Activated naive CD8-positive, alpha-beta T cell (primary cell): ENCODE measurements at regions not wholly inside any gene's neighbourhood (a gene's known extent, or its start where the extent isn't known, plus 50 kb on each side); places are given as distances from the start of the nearest gene placed in this dataset.

Experiments
- H3K27ac Mint-ChIP-seq: one replicate; pipeline ENCODE4 v1.8.0; 2021; ENCODE audit warnings: mixed read lengths
- H3K27me3 Mint-ChIP-seq: one replicate; pipeline ENCODE4 v1.8.0; 2021; ENCODE audit warnings: mixed read lengths
- H3K36me3 Mint-ChIP-seq: one replicate; pipeline ENCODE4 v1.8.0; 2021; ENCODE audit warnings: mixed read lengths
- H3K4me1 Mint-ChIP-seq: one replicate; pipeline ENCODE4 v1.8.0; 2021; ENCODE audit warnings: low read depth, mixed read lengths
- H3K4me3 Mint-ChIP-seq: one replicate; pipeline ENCODE4 v1.8.0; 2021; ENCODE audit warnings: mild to moderate bottlenecking, mixed read lengths
- H3K9me3 Mint-ChIP-seq: one replicate; pipeline ENCODE4 v1.8.0; 2021; ENCODE audit warnings: low read depth, mixed read lengths

DNA sequence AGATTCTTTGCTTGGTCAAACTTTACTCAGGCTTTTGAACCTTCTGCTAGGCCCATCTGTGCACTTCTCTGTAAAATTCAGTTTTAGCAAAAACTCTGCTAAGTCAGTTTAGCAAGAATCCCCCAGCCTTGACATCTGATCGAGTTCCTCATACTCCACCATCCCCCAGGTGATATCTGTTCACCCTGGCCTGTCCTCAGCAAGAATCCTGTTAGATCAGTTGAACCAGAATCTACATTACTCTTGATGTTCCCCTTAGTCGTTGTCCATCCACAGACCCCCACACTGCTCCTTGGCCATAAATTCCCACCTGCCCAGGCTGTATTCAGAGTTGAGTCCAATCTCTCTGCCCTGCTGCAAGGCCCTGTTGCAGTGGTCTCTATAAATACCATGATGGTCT lies 162.6 kb downstream of the ZNF674 start:
- H3K4me3 Mint-ChIP-seq, result no peak overlapping the region
- no peaks in the 10 kb centered on the region for H3K27me3 Mint-ChIP-seq
- H3K27ac Mint-ChIP-seq, result no peak overlapping the region
- no peaks in the 10 kb centered on the region for H3K9me3 Mint-ChIP-seq
- H3K4me1 Mint-ChIP-seq, result peaks cover 2% of the 10 kb centered on the region
- H3K36me3 Mint-ChIP-seq, result no peaks in the 10 kb centered on the region

DNA sequence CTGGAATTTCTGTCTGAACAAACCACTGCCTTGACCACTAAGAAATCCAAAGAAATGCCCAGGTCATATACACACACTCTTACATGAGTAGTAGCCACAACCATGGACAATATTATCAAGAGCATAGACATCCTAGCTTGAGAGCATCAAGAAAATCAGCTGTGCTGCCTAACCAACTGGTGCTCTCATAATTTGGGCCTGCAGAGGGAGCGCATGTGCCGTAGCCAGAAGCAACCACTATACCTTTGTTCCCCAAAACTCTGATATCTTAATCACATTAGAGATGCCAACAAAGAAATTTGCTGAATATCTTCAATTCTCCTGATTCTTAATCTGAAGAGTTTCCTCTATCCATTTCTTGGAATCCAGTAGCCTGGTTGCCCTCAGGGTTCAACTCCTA lies 163.6 kb downstream of the ZNF674 start:
- no peak overlapping the region for H3K4me3 Mint-ChIP-seq
- H3K27ac Mint-ChIP-seq, result no peak overlapping the region
- H3K36me3 Mint-ChIP-seq, result no peaks in the 10 kb centered on the region
- no peaks in the 10 kb centered on the region for H3K27me3 Mint-ChIP-seq
- H3K9me3 Mint-ChIP-seq, result no peaks in the 10 kb centered on the region
- H3K4me1 Mint-ChIP-seq, result peaks cover 3% of the 10 kb centered on the region

DNA sequence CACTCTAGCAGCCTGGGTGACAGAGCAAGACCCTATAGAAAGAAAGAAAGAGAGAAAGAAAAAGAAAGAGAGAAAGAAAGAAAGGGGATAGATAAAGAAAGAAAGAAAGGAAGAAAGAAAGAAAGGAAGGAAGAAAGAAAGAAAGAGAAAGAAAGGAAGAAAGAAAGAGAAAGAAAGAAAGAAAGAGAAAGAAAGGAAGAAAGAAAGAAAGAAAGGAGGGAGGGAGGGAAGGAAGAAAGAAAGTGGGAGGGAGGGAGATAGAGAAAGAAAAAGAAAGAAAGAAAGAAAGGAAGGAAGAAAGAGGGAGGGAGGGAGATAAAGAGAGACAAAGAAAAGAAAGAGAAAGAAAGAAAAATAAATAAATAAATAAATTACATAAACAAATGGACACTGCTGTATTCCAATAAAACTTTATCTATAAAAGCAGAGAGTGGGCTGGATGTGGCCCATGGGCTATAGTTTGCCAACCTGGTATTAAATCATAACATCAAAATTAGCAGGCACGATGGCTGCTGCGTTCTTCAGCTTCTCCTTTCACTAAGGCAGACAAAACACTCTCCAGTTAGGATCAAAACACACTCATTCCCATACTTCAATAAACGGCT lies 165.0 kb downstream of the ZNF674 start:
- H3K4me3 Mint-ChIP-seq, result no peak overlapping the region
- H3K4me1 Mint-ChIP-seq, result peaks cover 13% of the 10 kb centered on the region
- no peak overlapping the region for H3K27ac Mint-ChIP-seq
- H3K36me3 Mint-ChIP-seq, result no peaks in the 10 kb centered on the region
- no peaks in the 10 kb centered on the region for H3K9me3 Mint-ChIP-seq
- no peaks in the 10 kb centered on the region for H3K27me3 Mint-ChIP-seq

DNA sequence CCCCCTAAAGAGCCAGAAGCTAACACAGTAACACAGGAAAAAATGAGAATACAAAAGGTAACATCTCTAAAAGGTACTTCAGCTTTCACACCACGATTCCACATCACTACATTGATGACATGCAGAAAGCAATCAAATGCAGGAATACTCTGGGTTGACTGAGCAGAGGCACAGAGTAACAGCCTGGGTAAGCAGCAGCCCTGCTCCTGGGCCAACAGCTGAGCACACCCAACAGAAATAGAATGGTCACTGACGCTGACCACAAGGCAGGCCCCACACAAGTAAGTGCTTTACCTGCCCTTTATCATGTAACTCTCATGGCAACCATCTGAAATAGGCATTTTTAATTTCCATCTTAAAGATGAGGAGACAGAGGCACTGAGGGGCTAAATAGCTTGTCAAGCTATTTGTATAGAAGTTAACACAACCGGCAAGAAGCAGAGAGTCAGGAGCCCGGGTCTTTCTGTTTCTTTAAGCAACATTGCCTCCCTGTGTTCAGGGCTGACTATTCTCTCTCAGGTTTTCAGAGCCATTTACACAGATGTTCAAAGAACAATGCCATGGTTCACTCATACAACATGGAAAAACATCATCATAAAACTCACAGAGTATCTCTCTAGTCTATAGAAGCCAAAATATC lies 168.9 kb downstream of the ZNF674 start:
- Mint-ChIP-seq H3K27me3 (no peaks in the 10 kb centered on the region), H3K4me3 (no peak overlapping the region), H3K27ac (peak overlapping the region; percentile 68), H3K36me3 (no peaks in the 10 kb centered on the region), H3K4me1 (peaks cover 16% of the 10 kb centered on the region), H3K9me3 (no peaks in the 10 kb centered on the region)

DNA sequence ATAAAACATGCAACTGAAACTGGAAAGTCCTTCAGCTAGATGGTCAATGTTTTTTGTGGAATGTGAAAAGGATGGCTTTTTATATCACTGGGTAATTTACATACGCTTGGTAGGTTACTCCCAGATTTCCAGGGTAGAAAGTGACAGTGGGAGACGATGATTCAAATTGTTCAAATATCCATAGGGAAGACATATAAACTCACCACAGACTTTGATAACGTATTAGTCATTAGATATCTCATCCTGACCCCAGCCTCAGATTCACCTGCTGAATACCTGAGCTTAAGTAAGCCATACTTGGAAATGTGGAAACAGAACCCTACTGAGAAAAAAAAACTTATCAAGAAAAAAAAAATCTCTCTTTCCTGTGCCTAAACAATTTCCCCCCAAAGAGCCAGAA lies 169.4 kb downstream of the ZNF674 start:
- H3K27me3 Mint-ChIP-seq, result no peaks in the 10 kb centered on the region
- H3K4me1 Mint-ChIP-seq, result peaks cover 16% of the 10 kb centered on the region
- no peaks in the 10 kb centered on the region for H3K36me3 Mint-ChIP-seq
- no peak overlapping the region for H3K4me3 Mint-ChIP-seq
- peak overlapping the region; percentile 68 for H3K27ac Mint-ChIP-seq
- no peaks in the 10 kb centered on the region for H3K9me3 Mint-ChIP-seq

DNA sequence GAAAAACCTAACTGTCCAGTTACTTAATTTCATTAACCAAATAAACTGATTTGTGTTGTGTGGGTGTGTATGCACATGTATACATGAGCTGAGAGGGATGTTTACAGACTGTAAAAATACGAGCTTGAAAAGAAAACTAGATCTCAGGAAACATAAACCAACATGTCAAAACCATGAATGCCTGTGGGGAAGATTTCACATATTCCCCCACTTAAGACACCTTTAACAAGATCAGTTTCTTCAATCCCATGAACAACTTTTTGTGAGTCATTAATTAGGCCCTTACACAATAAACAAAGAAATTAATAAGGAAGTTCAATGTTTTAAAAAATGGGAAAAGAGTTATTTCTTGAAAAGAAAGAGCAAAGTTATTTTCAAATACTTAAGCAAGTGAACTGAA lies 170.8 kb downstream of the ZNF674 start:
- H3K4me1 Mint-ChIP-seq, result peaks cover 14% of the 10 kb centered on the region
- no peaks in the 10 kb centered on the region for H3K27me3 Mint-ChIP-seq
- no peak overlapping the region for H3K27ac Mint-ChIP-seq
- no peak overlapping the region for H3K4me3 Mint-ChIP-seq
- H3K36me3 Mint-ChIP-seq, result no peaks in the 10 kb centered on the region
- H3K9me3 Mint-ChIP-seq, result no peaks in the 10 kb centered on the region

DNA sequence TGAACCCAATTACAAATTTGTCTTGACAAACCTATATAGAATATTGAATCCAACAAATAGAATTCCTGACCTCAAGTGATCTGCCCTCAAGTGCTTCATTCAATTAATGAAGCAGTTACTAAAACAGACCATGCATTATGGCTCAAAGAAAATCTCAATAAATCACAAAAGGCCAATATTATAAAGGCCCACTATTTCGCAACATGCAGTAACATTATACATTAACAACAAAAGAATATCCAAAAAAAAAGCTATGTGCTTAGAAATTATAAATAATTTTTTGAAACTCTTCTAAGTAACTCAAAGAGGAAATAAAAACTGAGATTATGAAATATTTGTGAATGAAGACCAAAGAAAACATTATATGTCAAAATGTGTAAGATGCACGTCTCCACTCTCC lies 177.7 kb downstream of the ZNF674 start:
- Mint-ChIP-seq H3K9me3 (no peaks in the 10 kb centered on the region), H3K4me3 (no peak overlapping the region), H3K27me3 (no peaks in the 10 kb centered on the region), H3K4me1 (no peaks in the 10 kb centered on the region), H3K27ac (no peak overlapping the region), H3K36me3 (no peaks in the 10 kb centered on the region)

DNA sequence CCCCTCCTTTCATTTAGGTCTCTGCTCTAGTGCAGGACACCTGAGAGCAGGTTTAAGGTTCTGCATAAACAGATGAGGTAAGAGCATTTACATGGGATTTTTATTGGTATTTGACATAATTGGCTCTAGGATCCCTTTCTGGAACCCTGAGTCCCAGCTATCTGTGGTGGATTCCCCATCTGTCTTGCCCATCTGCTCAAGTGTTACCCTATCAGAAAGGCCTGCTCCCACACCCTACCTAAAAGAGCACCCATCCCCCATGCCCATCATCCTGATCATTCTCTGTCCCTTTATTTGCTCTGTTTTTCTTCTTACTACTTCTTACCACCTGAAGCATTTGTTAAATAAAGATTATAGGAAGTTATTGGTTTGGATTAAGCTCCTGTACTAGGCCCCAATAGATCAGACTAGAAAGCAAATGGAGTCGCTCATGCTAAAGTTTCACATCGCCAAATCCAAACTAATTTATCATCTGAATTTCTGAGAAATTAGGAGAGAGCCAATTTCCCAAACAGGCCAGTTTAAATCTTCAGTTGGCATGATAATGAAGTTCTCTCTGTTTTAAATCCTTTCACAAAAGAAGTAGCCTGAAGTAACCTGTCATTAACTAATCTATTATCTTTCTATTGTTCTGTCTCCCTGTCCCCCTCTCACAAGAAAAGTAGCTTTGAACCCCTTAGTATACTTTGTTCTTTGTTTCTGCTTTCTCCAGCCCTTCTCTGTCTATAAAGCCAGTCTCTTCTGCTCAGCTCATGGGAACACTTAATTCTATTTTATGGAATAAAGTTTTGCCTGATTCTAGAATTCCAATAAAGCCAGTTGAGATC lies 178.6 kb downstream of the ZNF674 start:
- H3K9me3 Mint-ChIP-seq, result no peaks in the 10 kb centered on the region
- no peak overlapping the region for H3K27ac Mint-ChIP-seq
- no peaks in the 10 kb centered on the region for H3K27me3 Mint-ChIP-seq
- no peaks in the 10 kb centered on the region for H3K4me1 Mint-ChIP-seq
- H3K4me3 Mint-ChIP-seq, result no peak overlapping the region
- H3K36me3 Mint-ChIP-seq, result no peaks in the 10 kb centered on the region

DNA sequence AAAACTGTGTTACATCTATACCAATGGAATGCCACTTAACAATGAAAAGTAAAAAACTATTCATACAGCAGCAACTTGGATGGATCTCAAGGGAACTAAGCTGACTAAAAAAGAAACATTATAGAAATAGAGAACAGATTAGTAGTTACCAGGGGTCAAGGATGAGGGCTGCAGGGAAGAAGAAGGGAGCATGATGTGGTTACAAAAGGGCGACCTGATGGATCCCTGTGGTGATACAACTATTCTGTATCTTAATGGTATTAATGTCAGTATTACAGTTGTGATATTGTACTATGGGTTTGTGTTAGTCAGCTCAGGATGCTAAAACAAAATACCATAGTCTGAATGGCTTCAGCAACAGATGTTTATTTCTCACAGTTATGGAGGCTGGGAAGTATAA lies 190.7 kb downstream of the ZNF674 start:
- H3K4me3 Mint-ChIP-seq, result no peak overlapping the region
- H3K27me3 Mint-ChIP-seq, result no peaks in the 10 kb centered on the region
- no peak overlapping the region for H3K27ac Mint-ChIP-seq
- H3K4me1 Mint-ChIP-seq, result no peaks in the 10 kb centered on the region
- no peaks in the 10 kb centered on the region for H3K36me3 Mint-ChIP-seq
- no peaks in the 10 kb centered on the region for H3K9me3 Mint-ChIP-seq

DNA sequence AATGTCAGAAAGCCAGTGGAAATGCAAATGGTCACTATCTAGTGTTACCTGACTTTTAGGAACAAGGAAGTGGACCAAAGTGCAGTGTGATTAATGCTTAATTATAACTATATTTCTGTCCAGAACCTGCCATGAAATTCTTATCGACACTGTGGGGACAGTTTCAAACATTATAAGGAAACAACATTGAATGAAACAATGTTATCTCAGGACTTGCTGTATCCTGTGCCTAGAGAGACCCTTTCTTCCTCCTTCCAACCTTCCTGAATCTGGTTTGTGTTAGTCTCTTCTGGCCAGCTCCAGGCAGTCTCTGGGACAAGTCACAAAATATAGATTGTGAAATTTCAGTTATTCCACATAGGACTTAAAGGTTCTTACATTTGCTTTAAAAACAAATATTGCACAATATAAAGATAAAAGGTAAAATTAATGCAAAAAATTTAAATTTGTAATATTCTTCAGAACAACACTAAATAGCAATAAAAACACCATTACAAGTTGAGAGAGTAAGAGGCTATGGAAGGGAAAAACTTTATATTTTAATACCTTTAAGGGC lies 203.4 kb downstream of the ZNF674 start:
- Mint-ChIP-seq H3K9me3 (no peaks in the 10 kb centered on the region), H3K4me3 (no peak overlapping the region), H3K27me3 (no peaks in the 10 kb centered on the region), H3K4me1 (no peaks in the 10 kb centered on the region), H3K27ac (no peak overlapping the region), H3K36me3 (no peaks in the 10 kb centered on the region)

DNA sequence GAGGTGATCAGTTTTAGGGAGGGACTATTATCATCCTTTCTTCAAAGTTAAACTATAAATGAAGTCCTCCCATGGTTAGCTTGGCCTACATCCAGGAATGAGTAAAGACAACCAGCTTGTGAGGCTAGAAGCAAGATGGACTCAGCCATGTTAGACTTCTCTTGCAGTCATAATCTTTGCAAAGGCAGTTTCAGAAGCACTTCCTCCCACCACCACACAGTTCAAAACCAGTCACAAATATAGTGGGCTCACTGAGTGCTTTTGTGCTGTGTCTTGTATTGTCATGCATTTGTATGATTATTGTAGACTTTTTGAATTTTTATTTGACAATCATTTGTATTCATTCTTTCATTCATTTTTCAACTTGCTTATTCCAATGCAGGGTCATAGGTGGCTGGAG lies 204.5 kb downstream of the ZNF674 start:
- Mint-ChIP-seq H3K27me3 (no peaks in the 10 kb centered on the region), H3K9me3 (no peaks in the 10 kb centered on the region), H3K27ac (no peak overlapping the region), H3K4me3 (no peak overlapping the region), H3K36me3 (no peaks in the 10 kb centered on the region), H3K4me1 (no peaks in the 10 kb centered on the region)

DNA sequence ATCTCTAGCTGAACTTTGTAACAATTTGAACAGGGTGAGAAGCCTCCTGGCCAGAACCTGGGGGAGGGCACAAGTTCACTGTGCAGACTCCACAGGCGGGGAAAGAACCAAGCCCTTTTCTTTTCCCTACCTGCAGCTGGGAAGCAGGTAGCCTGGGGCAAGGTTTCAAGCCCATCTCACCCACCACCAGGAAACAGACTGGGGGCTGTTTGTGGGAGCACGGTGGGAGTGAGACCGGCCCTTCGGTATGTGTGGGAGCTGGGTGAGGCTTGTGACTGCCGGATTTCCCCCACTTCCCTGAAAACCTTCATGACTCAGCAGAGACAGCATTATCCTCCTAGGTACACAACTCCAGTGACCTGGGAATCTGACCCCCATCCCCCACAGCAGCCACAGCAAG lies 211.7 kb downstream of the ZNF674 start:
- Mint-ChIP-seq H3K4me1 (peaks cover 4% of the 10 kb centered on the region), H3K27me3 (no peaks in the 10 kb centered on the region), H3K27ac (no peak overlapping the region), H3K9me3 (no peaks in the 10 kb centered on the region), H3K4me3 (no peak overlapping the region), H3K36me3 (peaks cover 3% of the 10 kb centered on the region)

DNA sequence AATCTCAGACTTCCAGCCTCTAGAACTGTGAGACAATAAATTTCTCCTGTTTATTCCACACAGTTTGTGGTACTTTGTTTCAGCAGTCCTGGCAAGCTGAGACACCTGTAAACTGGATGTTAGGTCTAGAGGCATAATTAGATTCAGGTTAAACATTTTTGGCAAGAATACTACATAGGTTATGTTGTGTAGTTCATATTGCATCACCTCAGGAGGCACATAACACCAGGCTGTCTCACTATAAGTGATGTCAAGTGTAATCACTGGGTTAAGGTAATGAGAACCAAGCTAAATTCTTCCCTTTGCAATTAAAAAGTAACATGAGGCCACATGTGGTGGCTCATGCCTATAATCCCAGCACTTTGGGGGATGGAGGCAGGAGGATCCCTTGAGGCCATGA lies 214.2 kb downstream of the ZNF674 start:
- peaks cover 3% of the 10 kb centered on the region for H3K36me3 Mint-ChIP-seq
- H3K4me1 Mint-ChIP-seq, result peaks cover 11% of the 10 kb centered on the region
- no peaks in the 10 kb centered on the region for H3K27me3 Mint-ChIP-seq
- H3K27ac Mint-ChIP-seq, result no peak overlapping the region
- no peak overlapping the region for H3K4me3 Mint-ChIP-seq
- no peaks in the 10 kb centered on the region for H3K9me3 Mint-ChIP-seq

DNA sequence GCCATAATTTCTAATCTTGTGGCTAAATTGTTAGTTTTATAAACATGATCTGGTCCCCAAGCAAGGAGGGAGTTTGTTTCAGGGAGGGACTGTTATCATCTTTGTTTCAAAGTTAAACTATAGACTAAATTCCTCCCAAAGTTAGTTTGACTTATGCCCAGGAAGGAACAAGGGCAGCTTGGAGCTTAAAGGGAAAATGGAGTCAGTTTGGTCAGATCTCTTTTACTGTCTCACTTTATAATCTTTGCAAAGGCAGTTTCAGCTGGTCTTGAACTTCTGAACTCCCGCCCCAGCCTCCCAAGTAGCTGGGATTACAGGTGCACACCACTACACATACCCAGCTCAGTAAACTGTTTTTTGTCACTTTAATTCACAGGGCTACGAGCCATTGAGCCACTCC lies 214.7 kb downstream of the ZNF674 start:
- no peak overlapping the region for H3K4me3 Mint-ChIP-seq
- H3K36me3 Mint-ChIP-seq, result peaks cover 3% of the 10 kb centered on the region
- no peak overlapping the region for H3K27ac Mint-ChIP-seq
- peaks cover 16% of the 10 kb centered on the region for H3K4me1 Mint-ChIP-seq
- H3K27me3 Mint-ChIP-seq, result no peaks in the 10 kb centered on the region
- H3K9me3 Mint-ChIP-seq, result no peaks in the 10 kb centered on the region

DNA sequence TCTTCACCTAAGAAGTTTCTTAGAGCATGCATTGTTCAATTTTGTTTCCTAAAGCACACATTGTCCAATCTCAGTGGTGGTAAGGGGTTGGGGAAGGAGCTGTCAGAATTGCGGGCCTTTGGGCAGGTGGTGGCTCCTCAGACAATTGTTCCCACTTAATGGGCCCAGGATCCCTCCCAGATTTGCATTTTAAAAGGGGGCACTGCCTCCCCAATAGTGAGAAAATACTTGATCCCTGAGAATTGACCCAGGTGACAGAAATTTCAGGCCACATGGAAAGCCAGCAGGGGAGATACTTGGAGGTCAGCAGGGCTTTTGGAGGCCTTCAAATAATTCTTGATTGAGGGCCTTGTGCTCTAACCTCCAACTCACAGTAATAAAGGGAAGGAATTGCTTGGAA lies 217.1 kb downstream of the ZNF674 start:
- Mint-ChIP-seq H3K27ac (no peak overlapping the region), H3K27me3 (no peaks in the 10 kb centered on the region)

More for the DNA sequence above, 217.1 kb downstream of the ZNF674 start:
- no peaks in the 10 kb centered on the region for H3K36me3 Mint-ChIP-seq
- H3K4me1 Mint-ChIP-seq, result peaks cover 32% of the 10 kb centered on the region
- no peak overlapping the region for H3K4me3 Mint-ChIP-seq
- H3K9me3 Mint-ChIP-seq, result no peaks in the 10 kb centered on the region
